Glutamatergic neuron (in vitro differentiated cells): ENCODE measurements at regions not wholly inside any gene's neighbourhood (a gene's known extent, or its start where the extent isn't known, plus 50 kb on each side); places are given as distances from the start of the nearest gene placed in this dataset.

ENCODE experiments used
- DNase-seq: peaks from one replicate; pipeline ENCODE4 v3.0.0; 2022
- H3K27ac Mint-ChIP-seq: one replicate; pipeline ENCODE4 v1.8.0; 2020; ENCODE audit warnings: mild to moderate bottlenecking, mixed read lengths, inconsistent platforms; ENCODE audit not compliant: unreplicated experiment
- H3K27me3 Mint-ChIP-seq: one replicate; pipeline ENCODE4 v1.8.0; 2020; ENCODE audit warnings: mild to moderate bottlenecking, moderate library complexity, mixed read lengths, inconsistent platforms; ENCODE audit not compliant: unreplicated experiment
- H3K36me3 Mint-ChIP-seq: one replicate; pipeline ENCODE4 v1.8.0; 2020; ENCODE audit warnings: mild to moderate bottlenecking, mixed read lengths, inconsistent platforms; ENCODE audit not compliant: unreplicated experiment
- H3K4me1 Mint-ChIP-seq: one replicate; pipeline ENCODE4 v1.8.0; 2020; ENCODE audit warnings: mild to moderate bottlenecking, low read depth, mixed read lengths, inconsistent platforms; ENCODE audit not compliant: unreplicated experiment
- H3K4me3 Mint-ChIP-seq: one replicate; pipeline ENCODE4 v1.8.0; 2020; ENCODE audit warnings: mild to moderate bottlenecking, mixed read lengths, inconsistent platforms; ENCODE audit not compliant: unreplicated experiment
- H3K9me3 Mint-ChIP-seq: one replicate; pipeline ENCODE4 v1.8.0; 2020; ENCODE audit warnings: mild to moderate bottlenecking, moderate library complexity, mixed read lengths, inconsistent platforms; ENCODE audit not compliant: unreplicated experiment
- TF ChIP-seq, protein P1 (sequence below): fragments of 200-600 bp; sonication (generic); IDR thresholded peaks from one replicate; pipeline ENCODE4 v1.5.0; 2021; ENCODE audit not compliant: partially characterized antibody, unreplicated experiment

DNA sequence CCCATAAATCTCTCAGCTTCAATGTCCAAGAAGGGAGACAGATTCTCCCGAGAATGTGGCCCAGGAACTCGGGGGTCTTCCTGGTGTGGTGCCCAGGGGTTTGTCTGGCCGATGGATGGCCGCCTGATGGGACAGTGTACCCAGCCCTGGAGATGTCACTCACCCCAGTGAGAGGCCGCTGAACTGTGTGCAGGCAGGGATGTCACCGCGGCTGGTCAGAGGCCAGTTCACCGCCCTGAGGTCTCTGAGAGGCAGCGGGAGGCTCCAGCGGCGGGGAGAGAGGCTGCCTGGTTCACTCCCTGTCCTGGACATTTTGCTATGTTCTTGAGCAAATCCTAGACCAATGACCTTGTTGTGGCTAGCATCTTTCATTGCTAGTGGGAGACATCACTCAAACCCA is 1349.5 kb downstream of the BRD1 start:
- Mint-ChIP-seq H3K36me3 (no peaks in the 10 kb centered on the region), H3K9me3 (peaks cover 5% of the 10 kb centered on the region), H3K27me3 (no peaks in the 10 kb centered on the region), H3K4me3 (no peak overlapping the region), H3K4me1 (no peaks in the 10 kb centered on the region), H3K27ac (no peak overlapping the region)
- TF ChIP-seq, protein P1, sequence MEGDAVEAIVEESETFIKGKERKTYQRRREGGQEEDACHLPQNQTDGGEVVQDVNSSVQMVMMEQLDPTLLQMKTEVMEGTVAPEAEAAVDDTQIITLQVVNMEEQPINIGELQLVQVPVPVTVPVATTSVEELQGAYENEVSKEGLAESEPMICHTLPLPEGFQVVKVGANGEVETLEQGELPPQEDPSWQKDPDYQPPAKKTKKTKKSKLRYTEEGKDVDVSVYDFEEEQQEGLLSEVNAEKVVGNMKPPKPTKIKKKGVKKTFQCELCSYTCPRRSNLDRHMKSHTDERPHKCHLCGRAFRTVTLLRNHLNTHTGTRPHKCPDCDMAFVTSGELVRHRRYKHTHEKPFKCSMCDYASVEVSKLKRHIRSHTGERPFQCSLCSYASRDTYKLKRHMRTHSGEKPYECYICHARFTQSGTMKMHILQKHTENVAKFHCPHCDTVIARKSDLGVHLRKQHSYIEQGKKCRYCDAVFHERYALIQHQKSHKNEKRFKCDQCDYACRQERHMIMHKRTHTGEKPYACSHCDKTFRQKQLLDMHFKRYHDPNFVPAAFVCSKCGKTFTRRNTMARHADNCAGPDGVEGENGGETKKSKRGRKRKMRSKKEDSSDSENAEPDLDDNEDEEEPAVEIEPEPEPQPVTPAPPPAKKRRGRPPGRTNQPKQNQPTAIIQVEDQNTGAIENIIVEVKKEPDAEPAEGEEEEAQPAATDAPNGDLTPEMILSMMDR = no peak
- no peak for DNase-seq

- Mint-ChIP-seq H3K36me3 (peaks cover 4% of the 10 kb centered on the region), H3K4me1 (no peaks in the 10 kb centered on the region), H3K4me3 (no peak overlapping the region), H3K9me3 (peaks cover 5% of the 10 kb centered on the region), H3K27me3 (no peaks in the 10 kb centered on the region), H3K27ac (no peak overlapping the region)
- TF ChIP-seq, protein P1 = no peak
- DNase-seq = no peak
Observed at GRCh38 chr22:48477031-48477721, 1350.5 kb downstream of the BRD1 start.

DNA sequence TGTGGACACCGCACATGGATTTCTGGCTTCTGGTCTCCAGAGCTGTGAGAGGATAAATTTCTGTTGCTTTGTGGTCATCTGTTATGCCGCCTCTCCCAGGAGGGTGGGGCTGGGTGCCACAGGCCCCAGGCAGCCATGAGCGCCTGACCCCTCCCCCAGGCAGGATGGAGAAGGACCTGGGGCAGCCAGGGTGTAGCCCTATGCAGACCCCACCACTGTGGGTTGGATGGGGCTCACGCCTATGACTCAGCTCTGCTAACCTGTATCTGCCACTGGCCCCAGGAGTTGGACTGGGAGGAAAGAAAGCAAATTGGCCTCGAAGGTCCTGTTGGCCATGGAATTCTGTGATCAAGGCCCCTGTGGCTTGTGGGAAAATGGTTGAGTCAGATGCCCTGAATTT is 1351.1 kb downstream of the BRD1 start:
- no peak overlapping the region for H3K4me3 Mint-ChIP-seq
- H3K27ac Mint-ChIP-seq = no peak overlapping the region
- peaks cover 5% of the 10 kb centered on the region for H3K9me3 Mint-ChIP-seq
- TF ChIP-seq, protein P1 = no peak
- DNase-seq = no peak
- H3K4me1 Mint-ChIP-seq = no peaks in the 10 kb centered on the region
- H3K27me3 Mint-ChIP-seq = no peaks in the 10 kb centered on the region
- peaks cover 4% of the 10 kb centered on the region for H3K36me3 Mint-ChIP-seq

DNA sequence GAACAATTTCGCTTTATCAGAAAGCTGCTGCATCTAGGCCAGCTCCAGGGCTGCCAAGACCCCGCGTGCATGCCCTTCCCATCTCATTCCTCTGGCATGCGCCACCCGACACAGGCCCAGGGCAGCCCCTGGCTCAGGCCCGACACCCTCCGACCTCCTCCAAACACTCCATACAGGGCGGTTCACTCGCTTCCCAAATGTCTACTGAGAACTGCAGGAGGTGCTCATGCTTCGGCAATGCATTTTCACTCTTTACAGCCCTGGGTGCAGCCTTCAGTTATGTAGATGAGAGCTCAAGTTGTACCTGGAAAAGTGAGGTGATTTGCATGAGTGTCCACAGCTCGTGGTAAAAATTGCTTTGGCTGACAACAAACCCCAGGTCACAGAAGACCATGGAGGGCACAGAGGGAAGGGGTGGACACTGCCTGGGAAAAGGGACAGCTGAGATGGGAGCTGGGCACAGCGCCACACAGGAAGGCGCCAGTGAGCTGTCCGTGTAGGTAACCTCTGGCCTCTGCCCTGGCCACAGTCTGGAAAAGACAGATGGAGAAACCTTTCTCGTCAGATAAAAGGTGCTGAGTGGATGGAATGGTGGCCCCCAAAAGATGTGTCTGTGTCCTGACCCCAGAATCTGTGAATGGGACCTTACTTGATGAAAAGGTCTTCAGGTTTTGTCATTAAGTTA is 1351.9 kb downstream of the BRD1 start:
- no peak overlapping the region for H3K27ac Mint-ChIP-seq
- peaks cover 4% of the 10 kb centered on the region for H3K36me3 Mint-ChIP-seq
- H3K27me3 Mint-ChIP-seq = no peaks in the 10 kb centered on the region
- no peak for DNase-seq
- peaks cover 7% of the 10 kb centered on the region for H3K9me3 Mint-ChIP-seq
- no peak overlapping the region for H3K4me3 Mint-ChIP-seq
- TF ChIP-seq, protein P1 = no peak
- H3K4me1 Mint-ChIP-seq = no peaks in the 10 kb centered on the region

DNA sequence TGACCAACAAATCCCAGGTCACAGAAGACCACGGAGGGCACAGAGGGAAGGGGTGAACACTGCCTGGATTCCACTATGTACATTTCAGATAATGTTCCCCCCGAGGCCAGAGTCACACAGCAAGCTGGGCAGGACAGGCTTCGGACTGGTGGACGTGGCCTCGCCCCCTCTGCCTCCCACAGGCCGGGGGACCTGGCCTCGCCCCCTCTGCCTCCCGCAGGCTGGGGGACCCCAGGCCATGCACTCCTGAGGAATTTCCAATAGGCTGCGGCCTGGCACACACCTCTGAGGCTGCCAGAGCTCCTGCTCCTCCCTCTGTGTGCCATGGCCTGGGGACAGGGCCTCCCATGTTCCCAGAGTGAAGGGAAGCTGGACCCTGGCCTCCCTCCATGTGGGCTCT is 1352.8 kb downstream of the BRD1 start:
- TF ChIP-seq, protein P1 = no peak
- Mint-ChIP-seq H3K36me3 (peaks cover 4% of the 10 kb centered on the region), H3K9me3 (peaks cover 9% of the 10 kb centered on the region), H3K27me3 (no peaks in the 10 kb centered on the region), H3K4me1 (no peaks in the 10 kb centered on the region), H3K4me3 (no peak overlapping the region), H3K27ac (no peak overlapping the region)
- DNase-seq = no peak
